ENCODE measurements at regions not wholly inside any gene's neighbourhood (a gene's known extent, or its start where the extent isn't known, plus 50 kb on each side); places are given as distances from the start of the nearest gene placed in this dataset.

DNA sequence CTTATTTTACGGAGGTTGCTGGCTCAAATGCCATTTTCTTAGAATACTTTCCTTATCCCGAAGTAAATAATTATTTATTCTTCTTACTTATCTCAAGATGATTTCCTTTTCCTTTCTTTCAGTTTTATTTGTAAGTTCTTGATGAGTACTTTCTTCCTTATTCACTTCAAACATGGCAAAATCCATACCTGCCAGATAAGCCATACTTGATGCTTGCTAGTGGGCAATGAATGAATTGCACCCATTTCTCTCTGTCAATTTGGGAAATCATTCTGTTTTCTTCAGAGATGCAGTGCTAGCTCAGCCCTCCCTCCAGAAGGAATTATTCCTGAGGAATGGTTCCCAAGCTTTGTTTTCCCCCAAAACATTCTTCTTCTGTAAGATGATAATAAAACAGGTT, 598.3 kb downstream of the SPRY1 start:
- no peak for DNase-seq (ENCODE audit: low read depth)

DNA sequence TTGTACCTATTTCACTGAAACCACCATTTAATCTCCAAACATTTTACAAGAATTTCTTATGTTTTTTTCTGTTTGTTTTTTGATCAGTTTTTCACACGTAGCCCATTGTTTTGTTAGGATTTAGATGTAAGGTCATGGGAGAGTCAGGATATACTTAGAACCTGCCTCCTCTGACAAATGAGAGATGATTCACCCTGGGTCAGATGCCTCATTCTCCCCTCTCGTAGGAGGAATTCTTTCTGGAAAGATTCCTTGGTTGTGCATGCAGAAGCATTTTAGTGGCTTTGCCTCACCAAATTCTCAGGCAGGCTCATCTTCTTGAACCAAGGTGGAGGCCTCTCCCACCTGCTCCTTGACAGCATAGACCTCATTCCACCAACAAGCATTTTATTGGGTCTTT, 599.3 kb downstream of the SPRY1 start:
- peak; percentile 20 for DNase-seq (ENCODE audit: low read depth)

DNA sequence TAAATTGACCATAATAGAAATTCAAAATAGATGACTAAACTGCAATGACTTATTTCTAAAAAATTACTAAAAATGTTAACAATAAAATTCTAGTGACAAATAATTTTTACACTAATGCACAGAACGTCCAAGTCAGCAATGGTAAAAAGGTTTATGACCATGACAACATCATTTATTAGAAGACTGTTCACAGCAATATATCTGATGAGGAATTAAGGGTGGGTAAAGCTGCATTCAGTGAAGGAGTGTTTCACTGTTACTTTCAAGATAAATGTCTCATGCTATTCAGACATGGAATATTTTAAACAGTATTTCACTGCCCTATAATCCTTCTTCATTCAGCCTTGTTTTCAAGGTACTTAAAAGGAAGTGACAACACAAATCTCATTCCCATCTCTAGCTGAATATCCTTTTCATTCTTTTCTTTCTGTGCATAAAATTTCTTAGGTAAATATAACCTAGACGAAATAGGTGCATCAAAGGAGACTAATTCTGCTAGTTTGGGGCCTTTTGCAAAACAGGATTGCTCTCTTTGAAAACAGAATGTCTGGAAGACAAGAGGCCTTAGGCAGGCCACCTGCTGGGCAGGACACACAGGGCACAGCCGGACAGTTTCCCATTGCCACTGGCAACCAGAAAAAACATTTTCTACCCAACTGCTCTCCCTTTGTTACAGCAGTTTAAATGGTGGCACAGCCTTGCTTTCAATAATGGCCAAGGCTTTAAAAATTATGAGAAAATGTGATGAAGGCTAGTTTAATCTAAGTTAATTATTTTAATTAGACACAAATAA, 600.3 kb downstream of the SPRY1 start:
- DNase-seq (ENCODE audit: low read depth): no peak

DNA sequence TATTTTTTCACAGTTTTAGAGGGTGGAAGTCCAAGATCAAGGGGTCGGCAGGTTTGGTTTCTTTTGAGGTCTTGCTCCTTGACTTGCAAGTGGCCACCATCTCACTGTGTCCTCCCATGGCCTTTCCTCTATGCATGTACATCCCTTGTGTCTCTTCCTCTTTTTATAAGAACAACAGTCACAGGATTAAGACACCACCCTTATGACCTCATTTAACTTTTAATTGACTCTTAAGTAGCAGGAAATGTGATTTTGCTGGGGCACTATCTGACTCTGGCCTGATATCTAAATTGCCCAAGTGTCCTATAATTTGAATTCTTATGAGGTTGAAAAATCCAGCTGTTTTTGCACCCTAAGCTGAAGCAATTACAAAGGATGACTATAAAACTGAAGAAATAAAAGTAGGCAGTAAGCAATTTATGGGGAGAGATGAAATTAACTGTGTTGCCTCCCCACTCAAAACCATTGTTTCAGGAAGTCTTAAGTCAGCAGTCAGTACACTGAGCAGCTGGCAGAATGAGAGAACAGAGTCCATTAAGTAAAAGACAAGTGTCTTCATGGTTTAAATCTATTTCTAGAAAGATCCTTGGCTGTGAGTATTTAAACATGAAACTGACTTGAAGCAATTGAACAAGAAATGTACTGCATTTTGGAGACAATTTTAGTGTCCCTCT, 601.3 kb downstream of the SPRY1 start:
- DNase-seq (ENCODE audit: low read depth): no peak

DNA sequence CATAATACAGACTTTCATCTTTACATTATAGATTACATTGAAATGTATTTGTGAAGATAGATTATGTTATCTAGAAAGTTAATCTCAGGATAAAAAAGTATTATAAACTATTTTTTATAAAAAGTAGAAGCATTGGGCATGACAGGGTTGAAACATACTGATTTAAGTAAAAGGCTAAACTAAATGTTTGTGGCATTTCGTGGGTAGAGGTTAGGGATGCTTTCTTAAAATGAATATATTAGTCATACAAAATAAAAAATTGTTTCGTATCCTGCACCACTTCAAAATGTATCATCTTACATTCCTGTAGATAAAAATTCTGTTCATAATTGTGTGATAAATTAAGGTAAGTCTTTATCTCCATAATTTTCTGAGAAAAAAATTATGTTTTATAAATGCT, 603.6 kb downstream of the SPRY1 start:
- DNase-seq (ENCODE audit: low read depth): no peak

DNA sequence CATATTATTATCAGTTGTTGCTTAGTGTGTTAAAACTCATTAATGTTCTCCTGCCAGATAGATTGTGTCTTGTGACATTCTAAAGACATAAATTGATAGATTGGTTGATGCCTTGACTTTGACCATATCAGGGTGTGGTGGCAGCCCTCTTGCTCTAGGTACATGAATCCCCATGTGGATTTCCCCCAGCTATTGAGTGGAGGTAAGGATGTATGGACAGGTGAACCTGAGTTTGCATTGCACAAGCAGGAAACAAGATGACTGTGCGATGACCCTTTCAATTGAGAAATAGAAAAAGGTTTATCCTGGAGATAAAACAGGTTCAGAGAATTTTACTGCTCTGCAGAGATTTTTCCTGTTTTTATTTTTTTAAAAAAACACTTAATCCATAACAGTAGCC, 619.2 kb downstream of the SPRY1 start:
- no peak for DNase-seq (ENCODE audit: low read depth)

DNA sequence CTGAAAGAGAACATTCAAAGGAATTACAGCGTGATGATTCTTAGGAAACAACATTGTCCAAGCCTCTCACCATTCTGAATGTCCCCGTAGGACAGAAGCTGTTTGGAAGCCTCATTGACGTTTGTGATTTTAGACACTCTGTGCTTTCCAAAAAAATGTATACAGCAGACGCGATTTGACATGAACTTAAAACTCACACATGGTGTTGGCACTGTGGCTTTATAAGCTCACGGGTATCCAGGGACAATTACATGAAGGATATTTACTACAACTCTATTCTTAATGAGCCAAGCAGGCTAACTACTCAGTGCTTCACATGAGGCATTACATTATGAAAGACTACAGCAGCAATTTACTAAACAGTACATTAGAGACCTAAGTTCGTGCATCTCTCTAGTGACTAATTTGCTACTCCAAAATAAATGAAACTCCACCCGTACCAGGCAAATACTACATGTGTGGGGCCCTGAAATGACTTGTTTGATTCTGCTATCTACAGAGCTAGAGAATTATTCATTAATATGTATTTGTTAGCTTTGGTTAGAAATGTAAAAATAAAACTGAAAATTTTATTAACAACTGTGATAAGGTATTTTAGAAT, 620.7 kb downstream of the SPRY1 start:
- no peak for DNase-seq (ENCODE audit: low read depth)

DNA sequence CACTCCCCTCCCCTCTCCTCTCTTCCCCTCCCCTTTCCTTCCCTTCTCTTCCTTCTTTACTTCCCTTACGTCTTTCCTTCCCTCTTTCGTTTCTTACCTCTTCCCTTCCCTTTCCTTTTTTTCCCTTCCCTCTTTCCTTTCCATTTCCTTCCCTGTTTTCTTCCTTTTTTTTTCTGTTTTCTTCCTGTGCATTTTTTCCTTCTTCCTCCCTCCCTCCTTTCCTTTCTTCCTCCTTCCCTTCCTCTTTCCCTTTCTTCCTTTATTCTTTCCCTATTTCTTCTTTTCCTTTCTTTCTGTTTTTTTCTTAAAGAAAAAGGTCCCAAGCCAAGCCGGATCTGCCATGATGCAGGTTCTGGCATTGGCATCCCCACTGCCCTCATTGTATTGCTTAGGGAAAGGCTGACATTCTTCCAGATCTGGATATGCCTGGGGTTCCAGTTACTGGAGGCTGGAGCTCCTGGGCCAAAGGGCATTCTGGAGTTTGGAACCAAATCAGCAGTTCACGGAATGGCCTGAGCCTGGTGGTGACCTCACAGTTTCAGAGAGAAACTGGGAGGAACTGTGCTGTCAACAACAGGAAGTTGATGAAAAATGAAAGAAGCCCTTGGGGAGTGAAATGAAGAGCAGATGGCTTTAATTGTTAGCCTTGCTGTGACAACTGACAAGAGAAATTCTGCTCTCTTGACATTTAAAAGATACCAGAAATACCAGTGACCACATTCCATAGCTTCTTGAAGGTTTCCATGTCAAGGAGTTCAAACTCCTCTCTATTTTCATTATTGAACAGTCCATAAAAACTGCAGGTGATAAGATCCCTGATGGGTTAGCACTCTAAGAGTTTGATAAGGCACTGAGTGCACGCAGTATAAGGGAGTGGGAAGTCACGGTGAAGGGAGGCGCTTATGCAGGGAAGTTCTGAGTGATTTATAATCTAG, 622.1 kb downstream of the SPRY1 start:
- no peak for DNase-seq (ENCODE audit: low read depth)

DNA sequence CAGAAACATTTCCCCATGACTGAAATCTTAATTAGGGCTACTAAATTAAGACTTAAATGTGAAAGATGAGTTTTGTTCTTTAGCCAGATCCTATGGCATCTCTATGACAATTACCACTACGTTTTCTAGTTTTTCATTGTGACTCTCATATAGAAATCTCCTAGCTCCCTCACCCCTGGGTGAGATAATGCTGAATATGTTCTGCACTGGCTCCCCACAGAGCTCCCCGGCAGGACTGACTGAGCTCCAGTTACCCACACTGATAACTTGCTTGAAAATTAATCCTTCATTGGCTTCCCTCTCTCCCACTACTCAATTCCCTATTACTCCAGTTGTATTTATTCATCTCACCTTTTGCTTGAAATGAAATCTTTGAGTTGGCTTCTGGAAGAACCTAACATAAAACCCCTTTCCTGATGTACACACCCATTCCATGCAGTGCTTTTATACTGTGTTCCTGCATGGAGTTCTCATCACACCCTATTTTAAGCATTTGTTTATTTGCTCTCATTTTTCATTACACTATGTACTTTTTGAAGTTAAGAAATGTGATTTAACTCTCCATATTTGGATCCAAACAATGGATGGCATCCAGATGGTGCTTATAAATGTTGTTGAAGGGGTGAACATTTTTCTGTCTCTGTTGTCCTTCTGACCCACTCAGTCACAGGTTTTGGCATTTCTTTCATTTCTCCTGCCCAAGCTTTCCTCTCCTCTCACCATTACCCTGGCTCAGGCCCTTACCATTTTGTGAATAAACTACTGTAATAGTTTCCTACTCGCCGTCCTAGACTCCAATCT, 623.4 kb downstream of the SPRY1 start:
- no peak for DNase-seq (ENCODE audit: low read depth)

DNA sequence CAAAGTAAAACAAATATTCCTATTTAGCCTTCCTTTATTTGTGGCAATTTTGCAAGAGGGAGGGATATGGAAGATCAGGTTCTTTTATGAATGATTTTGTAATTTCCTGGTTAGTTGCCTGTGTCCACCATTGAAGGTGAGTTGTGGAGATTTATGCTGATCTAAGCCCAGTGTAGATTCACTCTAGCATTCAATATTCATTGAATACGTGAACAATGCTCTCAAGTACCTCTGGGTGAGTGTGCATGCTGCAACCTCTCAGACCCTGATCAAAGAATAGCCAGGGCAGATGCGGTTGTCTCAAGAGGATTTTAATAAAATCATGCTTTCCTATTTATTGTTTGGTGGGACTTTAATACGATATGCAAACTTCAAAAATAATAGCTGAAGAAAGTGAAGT, 628.4 kb downstream of the SPRY1 start:
- DNase-seq (ENCODE audit: low read depth): no peak

DNA sequence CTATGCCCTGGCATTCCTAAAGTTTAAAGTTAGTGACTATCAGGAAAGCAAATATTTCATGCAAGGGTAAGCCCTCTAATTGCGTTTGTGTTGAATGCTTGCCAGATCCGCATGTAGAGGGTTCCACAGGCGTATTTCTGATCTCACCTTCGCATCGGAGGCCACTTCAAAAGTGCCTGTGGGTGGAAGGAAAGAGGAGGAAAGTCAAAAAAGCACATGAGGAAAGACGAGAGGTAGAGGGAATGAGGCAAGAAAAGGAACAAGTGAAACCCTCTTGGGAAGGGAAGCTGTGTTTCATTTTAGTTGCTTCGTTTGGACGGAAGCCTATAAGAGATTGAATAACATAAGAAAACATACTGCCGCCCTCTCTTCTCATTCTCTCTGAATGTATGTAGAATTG, 628.8 kb downstream of the SPRY1 start:
- DNase-seq (ENCODE audit: low read depth): no peak

DNA sequence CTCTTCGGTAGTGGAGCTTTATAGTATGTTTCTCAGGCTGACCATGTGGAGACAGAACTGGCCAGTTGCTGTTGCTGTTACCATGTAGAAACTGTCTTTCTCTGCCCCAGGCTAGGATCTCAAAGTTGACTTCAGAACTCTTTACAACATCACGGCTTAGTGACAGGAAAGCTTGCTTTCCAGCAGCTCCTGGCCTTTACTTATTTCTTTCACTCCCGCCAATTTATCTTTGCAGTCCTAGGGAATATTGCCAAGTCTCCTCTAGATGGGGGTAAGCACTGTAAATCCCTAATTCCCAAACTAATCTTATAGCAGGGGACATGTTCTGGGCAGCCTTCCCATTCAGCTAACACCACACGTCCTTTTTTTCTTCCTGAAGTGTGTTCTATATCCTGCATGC, 631.6 kb downstream of the SPRY1 start:
- no peak for DNase-seq (ENCODE audit: low read depth)

DNA sequence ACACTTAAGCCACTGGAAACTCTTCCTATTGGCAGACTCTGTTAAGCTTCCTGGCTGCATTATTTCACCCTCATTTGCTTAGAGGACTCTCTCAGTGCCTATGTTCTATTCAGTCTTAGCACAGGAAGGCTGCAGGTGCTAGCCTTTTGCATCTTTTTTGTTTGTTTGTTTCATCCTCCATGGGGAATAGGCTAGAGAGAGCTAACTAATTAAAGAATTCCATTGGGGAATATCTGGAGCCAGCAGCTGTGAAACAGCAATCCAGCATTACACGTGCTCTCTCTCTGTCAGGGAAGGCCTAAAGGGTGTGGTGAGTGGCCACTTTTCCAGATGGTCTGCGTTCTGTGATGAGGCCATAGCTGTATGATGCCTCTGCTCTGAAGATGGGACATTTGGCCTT, 633.6 kb downstream of the SPRY1 start:
- DNase-seq (ENCODE audit: low read depth): no peak

DNA sequence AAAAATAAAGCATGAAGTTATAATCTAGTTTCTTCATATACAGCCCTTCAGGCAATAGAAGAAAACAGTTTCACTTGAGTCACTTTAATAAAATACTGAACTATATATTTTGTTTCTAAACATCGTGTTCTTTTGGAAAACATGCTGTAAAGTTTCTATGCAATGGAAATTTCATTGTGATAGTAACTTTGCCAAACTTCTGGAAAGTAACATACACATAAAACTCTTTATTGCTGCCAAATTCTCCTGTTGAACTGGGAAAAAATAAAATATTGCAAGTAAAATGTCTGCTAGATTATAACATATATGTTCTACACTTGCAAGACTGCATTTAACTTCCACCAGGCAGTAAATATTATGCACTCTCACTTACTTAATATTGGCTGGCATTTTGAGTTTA, 635.4 kb downstream of the SPRY1 start:
- no peak for DNase-seq (ENCODE audit: low read depth)

DNA sequence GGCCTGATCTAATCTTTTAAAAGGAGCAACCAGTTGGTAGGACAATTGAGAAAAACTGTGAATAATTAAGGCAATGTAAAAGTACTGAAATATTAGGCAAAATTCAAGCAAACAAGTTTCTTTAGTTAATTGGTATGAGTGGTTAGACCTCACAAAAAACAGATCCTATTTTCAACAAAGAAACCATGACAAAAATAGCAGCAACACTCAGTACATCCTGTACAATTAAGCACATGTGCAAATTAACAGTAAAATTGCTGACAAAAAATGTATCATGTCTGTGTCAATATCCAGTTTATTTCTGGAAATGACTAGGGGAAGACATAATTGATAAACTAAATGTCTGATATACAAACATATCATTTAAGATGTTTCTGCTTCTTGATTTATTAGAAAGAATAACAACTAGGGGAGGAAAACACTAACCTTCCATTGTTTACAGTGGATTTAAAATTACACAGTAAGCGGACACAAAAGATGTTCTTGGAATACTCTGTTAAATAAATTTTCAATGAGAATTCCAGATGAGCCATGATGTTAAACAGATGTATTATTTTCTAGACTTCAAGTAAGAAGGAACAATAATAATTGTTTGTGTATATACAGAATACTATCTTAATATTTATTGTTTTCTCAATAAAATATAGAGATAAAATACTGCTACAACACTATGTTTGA, 638.9 kb downstream of the SPRY1 start:
- no peak for DNase-seq (ENCODE audit: low read depth)

DNA sequence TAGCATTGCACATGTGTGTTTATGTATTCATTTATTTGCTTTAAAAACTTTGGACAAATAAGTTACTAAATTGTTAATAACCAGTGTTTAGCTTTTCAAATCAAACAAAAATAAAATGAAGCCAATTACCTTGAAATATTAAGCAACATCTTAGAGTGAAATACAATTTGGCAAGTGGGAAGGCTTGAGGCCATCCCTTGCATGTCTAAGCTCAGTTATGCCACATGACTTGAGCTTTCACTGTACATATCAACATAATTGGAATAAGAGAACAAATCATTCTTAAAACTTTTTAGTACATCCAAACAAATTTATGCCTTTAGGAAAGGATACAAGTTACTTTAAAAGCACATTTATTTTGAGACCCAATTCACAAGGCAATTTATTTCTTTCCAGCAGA, 640.6 kb downstream of the SPRY1 start:
- no peak for DNase-seq (ENCODE audit: low read depth)

DNA sequence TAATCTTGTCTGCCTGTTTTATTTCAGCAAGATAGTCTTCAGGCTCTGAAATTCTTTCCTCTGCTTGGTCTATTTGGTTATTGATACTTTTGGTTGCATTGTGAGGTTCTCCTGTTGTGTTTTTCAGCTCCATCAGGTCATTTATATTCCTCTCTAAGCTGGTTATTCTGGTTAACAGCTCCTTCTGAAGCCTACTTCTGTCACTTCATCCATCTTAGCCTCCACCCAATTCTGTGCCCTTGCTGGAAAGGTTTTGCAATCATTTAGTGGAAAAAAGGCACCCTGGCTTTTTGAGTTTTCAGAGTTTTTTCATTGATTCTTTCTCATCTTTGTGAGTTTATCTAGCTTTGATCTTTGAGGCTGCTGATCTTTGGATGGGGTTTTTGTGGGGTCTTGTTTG, 647.7 kb downstream of the SPRY1 start:
- no peak for DNase-seq (ENCODE audit: low read depth)

DNA sequence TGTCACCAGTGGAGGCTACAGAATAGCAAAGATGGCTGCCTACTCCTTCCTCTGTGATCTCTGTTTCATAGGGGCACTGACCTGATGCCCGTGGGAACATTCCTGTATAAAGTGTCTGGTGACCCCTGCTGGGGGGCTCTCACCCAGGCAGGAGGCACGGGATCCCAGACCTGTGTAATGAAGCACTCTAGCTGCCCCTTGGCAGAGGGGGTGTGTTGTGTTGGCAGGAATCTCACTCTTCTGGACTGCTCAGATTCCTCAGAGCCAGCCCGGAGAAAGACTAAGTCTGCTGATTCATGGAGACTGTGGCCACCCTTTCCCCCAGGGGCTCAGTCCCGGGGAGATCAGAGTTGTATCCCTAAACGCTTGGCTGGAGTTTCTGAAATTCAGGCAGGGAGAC, 648.3 kb downstream of the SPRY1 start:
- no peak for DNase-seq (ENCODE audit: low read depth)

DNA sequence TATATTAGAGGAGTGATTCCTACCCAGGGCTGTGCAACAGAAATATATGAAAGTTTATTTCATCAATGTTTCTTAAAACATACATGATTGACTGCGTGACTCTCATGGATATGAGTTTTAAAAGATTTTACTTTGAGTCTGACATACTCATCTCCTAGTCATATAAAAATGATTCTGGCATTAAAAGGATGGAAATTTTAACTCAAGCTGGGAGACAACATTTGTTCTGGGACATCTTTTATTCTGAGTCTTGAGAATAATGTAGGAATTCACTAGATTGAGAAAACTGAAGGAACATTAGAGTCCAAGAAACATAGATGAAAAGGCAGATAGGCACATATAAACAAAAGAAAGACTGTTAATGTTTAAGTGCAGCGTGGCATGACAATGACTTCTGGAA, 649.6 kb downstream of the SPRY1 start:
- DNase-seq (ENCODE audit: low read depth): no peak

DNA sequence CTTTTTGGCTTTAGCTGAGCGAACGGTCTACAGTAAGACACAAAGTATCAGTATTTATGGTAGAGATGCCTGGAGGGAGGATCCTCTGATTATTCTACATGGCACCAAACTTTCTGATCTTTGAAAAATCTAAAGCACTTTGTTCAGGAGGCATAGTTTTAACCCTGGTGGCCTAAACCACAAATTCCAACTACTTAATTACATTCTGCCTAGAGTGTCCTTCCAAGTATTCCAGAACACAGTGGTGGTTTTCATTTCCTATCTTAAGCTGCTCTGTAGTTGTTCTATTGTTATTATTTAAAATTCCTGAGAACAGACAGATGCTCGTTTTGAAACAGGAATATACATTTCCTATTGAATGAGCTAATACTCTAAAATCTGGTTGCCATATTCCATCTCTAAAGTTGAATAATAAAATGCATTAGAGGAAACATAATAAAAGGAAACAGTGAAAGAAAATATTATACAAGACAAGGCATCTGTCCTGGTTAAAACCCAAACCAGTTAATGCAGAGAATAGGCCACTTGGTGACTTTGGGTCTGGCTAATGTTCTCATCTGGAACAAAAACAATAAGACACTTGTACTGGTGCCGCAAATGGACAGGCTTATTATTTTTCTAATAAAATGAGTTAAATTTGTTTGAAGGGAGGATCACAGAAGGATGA, 657.4 kb downstream of the SPRY1 start:
- no peak for DNase-seq (ENCODE audit: low read depth)
